ENCODE measurements at regions not wholly inside any gene's neighbourhood (a gene's known extent, or its start where the extent isn't known, plus 50 kb on each side); places are given as distances from the start of the nearest gene placed in this dataset.
A peak's percentile ranks its signal among the peaks of the same experiment; 100 is the strongest.

- no peak for DNase-seq (ENCODE audit: low read depth in 2 of 2)
These were observed 82.9 kb downstream of the HES1 start for GRCh38 chr3:194218646-194219453.

GRCh38 chr3:194219826-194220410 lies 84.0 kb downstream of the HES1 start:
- DNase-seq (ENCODE audit: low read depth in 2 of 2), result no peak

GRCh38 chr3:194220901-194221326 lies 85.0 kb downstream of the HES1 start:
- DNase-seq (ENCODE audit: low read depth in 2 of 2), result no peak

- DNase-seq (ENCODE audit: low read depth in 2 of 2), result no peak
These were observed 85.4 kb downstream of the HES1 start for GRCh38 chr3:194221336-194221735.

GRCh38 chr3:194223951-194224350 lies 88.0 kb downstream of the HES1 start:
- DNase-seq (ENCODE audit: low read depth in 2 of 2), result no peak

GRCh38 chr3:194224471-194225417 lies 88.8 kb downstream of the HES1 start:
- DNase-seq (ENCODE audit: low read depth in 2 of 2), result no peak

GRCh38 chr3:194225418-194225812 lies 89.5 kb downstream of the HES1 start:
- DNase-seq (ENCODE audit: low read depth in 2 of 2), result no peak

GRCh38 chr3:194225988-194226663 lies 90.2 kb downstream of the HES1 start:
- no peak for DNase-seq (ENCODE audit: low read depth in 2 of 2)

- DNase-seq (ENCODE audit: low read depth in 2 of 2), result peak in 1 of 2 donors; percentile 22
These were observed 96.2 kb downstream of the HES1 start for GRCh38 chr3:194231929-194232832.

GRCh38 chr3:194233150-194233549 lies 97.2 kb downstream of the HES1 start:
- no peak for DNase-seq (ENCODE audit: low read depth in 2 of 2)

GRCh38 chr3:194235160-194235559 lies 99.2 kb downstream of the HES1 start:
- DNase-seq (ENCODE audit: low read depth in 2 of 2), result no peak

- no peak for DNase-seq (ENCODE audit: low read depth in 2 of 2)
These were observed 101.2 kb downstream of the HES1 start for GRCh38 chr3:194237110-194237509.

- DNase-seq (ENCODE audit: low read depth in 2 of 2), result no peak
These were observed 104.8 kb downstream of the HES1 start for GRCh38 chr3:194240766-194241165.

GRCh38 chr3:194243172-194243837 lies 107.4 kb downstream of the HES1 start:
- DNase-seq (ENCODE audit: low read depth in 2 of 2), result no peak

- DNase-seq (ENCODE audit: low read depth in 2 of 2), result no peak
These were observed 107.0 kb downstream of the CPN2 start for GRCh38 chr3:194244167-194244566.

- no peak for DNase-seq (ENCODE audit: low read depth in 2 of 2)
These were observed 105.7 kb downstream of the CPN2 start for GRCh38 chr3:194245474-194245873.

GRCh38 chr3:194245975-194246561 lies 105.1 kb downstream of the CPN2 start:
- DNase-seq (ENCODE audit: low read depth in 2 of 2), result no peak

- no peak for DNase-seq (ENCODE audit: low read depth in 2 of 2)
These were observed 104.3 kb downstream of the CPN2 start for GRCh38 chr3:194246709-194247349.

GRCh38 chr3:194247350-194247740 lies 103.8 kb downstream of the CPN2 start:
- no peak for DNase-seq (ENCODE audit: low read depth in 2 of 2)

Data from dermis microvascular lymphatic vessel endothelial cell (primary cell).